ENCODE measurements at regions not wholly inside any gene's neighbourhood (a gene's known extent, or its start where the extent isn't known, plus 50 kb on each side); places are given as distances from the start of the nearest gene placed in this dataset.

DNA sequence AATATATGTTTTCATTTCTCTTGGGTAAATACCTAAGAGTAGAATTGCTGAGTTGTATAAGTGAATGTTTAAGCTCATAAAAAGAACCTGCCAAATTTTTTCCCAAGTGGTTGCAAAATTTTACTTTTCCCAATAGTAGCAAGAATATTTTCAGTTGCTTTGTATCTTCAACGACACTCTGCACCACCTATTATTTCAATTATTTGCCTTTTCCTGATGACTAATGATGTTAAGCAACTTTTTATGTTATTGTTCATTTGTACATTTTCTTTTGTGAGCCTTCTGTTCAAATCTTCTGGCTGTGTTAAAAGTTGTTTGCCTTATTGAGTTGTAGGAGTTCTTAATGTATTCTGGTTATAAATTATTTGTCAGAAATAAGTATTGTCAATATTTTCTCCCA, 299.1 kb upstream of the NRIP1 start:
- no peak for FAIRE-seq

DNA sequence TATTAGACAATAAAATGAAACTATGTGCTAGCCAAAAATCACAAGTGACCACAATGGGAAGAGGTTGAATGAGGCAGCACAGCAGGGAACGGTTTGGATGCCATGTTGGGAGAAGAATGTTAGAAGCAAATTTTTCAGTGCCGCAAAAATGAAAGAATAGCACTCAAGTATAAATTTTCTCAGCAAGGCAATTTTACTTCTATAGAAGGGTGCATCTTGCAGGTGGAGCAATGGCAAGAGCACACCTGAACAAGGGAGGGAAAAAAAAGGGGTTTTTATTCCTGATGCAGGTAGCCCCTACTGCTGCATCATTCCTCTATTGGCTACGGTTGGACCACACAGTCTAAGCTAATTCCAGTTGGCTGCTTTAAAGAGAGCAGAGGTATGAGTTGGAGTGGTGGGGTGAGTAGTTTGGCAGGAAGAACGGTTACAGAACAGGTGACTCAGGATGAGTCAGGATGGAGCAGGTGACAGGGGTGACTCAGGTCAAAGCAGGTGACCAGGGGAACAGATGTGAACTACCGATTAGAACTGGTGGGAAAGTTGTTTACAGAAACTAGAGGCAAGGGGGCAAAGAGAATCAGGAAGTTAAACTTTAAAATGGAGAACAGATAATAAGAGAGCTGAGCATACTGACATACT, 301.1 kb upstream of the NRIP1 start:
- DNase-seq (ENCODE audit: insufficient read length) (no peak), FAIRE-seq (no peak)
- TF ChIP-seq POLR2AphosphoS5 (IDR thresholded peaks at IDR 0.05; ENCODE audit: low read depth, low read length), result no peak
- no peak for TF ChIP-seq POLR2A (IDR thresholded peaks at IDR 0.05; ENCODE audit: low read depth, low read length)
- TF ChIP-seq TAF1 (IDR thresholded peaks at IDR 0.05; ENCODE audit: borderline replicate concordance, low read depth, low read length), result no peak

More for the DNA sequence above, 299.1 kb upstream of the NRIP1 start:
- TF ChIP-seq TAF1 (IDR thresholded peaks at IDR 0.05; ENCODE audit: borderline replicate concordance, low read depth, low read length), result no peak
- no peak for TF ChIP-seq POLR2AphosphoS5 (IDR thresholded peaks at IDR 0.05; ENCODE audit: low read depth, low read length)
- TF ChIP-seq POLR2A (IDR thresholded peaks at IDR 0.05; ENCODE audit: low read depth, low read length), result no peak
- no peak for DNase-seq (ENCODE audit: insufficient read length)

DNA sequence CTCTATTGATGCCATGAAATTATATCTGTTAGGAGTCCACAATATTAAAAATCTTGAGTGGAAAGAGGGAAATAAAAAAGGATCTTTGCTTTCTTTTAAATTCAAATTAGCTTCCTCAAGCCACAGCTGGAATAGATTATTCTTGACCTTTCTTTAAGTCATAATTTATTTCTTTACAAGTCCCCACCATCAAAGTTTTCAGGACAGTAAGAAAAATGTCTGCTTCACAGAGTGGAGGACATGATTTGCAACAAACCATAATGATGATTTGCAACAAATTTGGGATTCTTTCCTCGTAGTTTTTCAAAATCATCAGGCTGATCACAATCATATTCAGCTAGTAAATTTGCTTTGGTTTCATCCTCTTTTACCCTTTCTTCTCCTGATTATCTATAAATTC, 301.8 kb upstream of the NRIP1 start:
- FAIRE-seq (no peak), DNase-seq (ENCODE audit: insufficient read length) (no peak)
- TF ChIP-seq POLR2AphosphoS5 (IDR thresholded peaks at IDR 0.05; ENCODE audit: low read depth, low read length) (no peak), POLR2A (IDR thresholded peaks at IDR 0.05; ENCODE audit: low read depth, low read length) (no peak), TAF1 (IDR thresholded peaks at IDR 0.05; ENCODE audit: borderline replicate concordance, low read depth, low read length) (no peak)

DNA sequence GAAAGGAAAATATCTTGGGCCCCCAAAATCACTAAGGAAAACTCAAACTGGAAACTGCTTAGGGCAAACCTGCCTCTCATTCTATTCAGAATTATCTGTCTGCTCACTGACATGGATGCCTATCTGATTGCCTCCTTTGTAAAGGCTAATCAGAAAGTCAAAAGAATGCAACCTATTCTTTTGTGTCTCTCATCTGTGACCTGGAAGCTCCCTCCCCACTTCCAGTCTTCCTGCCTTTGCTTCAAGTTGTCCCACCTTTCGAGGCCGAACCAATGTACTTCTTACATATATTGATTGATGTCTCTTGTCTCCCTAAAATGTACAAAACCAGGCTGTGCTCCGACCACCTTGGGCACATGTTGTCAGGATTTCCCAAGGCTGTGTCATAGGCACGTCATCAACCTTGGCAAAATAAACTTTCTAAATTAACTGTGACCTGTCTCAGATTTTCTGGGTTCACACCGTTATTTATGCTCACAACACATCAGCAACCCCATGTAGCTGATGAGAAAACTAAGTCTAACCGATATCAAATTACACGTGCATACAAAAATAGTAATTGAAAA, 302.3 kb upstream of the NRIP1 start:
- no peak for DNase-seq (ENCODE audit: insufficient read length)
- no peak for TF ChIP-seq POLR2AphosphoS5 (IDR thresholded peaks at IDR 0.05; ENCODE audit: low read depth, low read length)
- no peak for FAIRE-seq

DNA sequence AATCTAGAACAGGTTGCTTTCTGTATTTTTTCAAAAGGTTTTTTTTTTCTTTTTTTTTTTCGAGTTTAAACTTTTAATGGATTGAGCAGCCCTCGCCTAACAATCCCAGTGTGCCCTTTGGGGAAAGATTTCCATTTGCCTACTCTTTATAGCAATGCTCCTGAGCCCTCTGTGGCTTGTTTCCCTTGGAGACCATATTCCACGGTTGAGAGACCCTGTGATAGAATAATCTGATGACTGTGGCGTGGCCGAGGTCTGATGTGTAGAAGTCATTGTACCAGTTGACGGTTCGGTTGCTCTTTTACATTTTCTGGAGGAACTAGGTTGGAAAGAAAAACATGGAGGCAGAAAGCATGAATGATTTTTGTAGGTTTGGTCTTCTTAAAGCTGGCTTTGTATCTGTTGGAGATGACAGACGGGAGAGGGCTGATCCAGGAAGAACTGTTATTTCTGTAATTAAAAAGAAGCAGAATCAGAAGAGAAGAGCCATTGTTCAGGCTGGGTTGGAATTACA, 305.7 kb upstream of the NRIP1 start:
- TF ChIP-seq POLR2AphosphoS5 (IDR thresholded peaks at IDR 0.05; ENCODE audit: low read depth, low read length) (no peak), POLR2A (IDR thresholded peaks at IDR 0.05; ENCODE audit: low read depth, low read length) (no peak), TAF1 (IDR thresholded peaks at IDR 0.05; ENCODE audit: borderline replicate concordance, low read depth, low read length) (no peak)
- FAIRE-seq (no peak), DNase-seq (ENCODE audit: insufficient read length) (no peak)

DNA sequence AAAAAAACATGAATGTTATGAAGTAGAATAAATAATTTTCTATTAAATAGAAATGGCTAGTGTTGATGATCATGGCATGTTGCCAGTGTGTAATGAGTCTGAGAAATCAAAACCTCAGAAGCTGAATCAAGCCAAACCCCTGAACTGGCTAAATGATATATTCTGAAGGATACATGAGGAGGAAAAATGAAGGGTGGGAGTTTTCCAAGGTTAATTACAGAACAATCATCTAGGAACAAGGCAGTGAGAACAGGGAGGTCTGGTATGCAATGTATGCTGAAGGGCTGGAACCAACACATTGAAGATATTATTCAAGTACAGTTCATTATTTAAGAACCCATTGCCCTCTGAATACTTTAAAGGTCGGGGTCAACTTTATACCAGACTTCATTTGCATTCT, 309.1 kb upstream of the NRIP1 start:
- TF ChIP-seq POLR2A (IDR thresholded peaks at IDR 0.05; ENCODE audit: low read depth, low read length) (no peak), POLR2AphosphoS5 (IDR thresholded peaks at IDR 0.05; ENCODE audit: low read depth, low read length) (no peak)
- DNase-seq (ENCODE audit: insufficient read length) (no peak), FAIRE-seq (no peak)

DNA sequence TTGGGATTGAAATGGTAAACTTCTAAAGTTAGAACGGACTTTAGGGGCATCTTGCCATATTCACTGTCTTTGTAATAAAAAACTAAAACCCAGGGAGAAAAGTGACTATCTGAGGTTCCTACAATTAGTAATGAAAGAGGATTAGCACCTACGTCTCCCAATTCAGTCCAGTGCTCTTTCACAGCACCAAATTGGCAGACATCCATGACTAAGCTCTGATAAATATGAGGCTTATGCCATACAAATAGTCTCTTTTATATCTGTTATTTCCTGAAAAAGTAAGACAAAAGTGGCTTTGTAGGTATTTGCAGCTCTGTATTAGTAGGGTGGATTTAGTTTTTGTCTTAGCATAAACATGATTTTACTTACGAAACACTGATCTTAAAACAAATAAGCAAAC, 315.0 kb upstream of the NRIP1 start:
- TF ChIP-seq POLR2A (IDR thresholded peaks at IDR 0.05; ENCODE audit: low read depth, low read length), result no peak
- TF ChIP-seq TAF1 (IDR thresholded peaks at IDR 0.05; ENCODE audit: borderline replicate concordance, low read depth, low read length), result no peak
- no peak for TF ChIP-seq POLR2AphosphoS5 (IDR thresholded peaks at IDR 0.05; ENCODE audit: low read depth, low read length)
- FAIRE-seq (no peak), DNase-seq (ENCODE audit: insufficient read length) (no peak)

DNA sequence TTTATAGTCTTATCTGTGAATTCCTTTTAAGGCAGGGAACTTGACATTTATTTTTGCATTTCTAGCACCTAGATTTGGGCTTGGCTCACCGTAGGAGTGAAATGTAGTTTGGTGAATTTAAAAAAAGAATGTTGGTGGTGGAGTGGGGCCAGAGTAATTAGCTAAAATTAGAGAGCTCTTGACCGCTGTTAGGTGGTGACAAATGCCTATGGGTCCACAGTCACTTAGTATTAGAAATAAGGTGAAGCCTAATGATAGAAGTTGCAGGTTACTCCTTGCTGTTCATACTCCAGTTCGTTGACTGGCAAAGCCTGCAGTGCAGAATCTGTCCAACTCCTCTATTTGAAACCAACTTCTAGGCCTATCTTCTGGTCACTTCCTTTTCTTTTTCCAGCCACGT, 318.8 kb upstream of the NRIP1 start:
- TF ChIP-seq POLR2A (IDR thresholded peaks at IDR 0.05; ENCODE audit: low read depth, low read length), result no peak
- no peak for TF ChIP-seq TAF1 (IDR thresholded peaks at IDR 0.05; ENCODE audit: borderline replicate concordance, low read depth, low read length)
- TF ChIP-seq POLR2AphosphoS5 (IDR thresholded peaks at IDR 0.05; ENCODE audit: low read depth, low read length), result no peak
- DNase-seq (ENCODE audit: insufficient read length) (no peak), FAIRE-seq (no peak)

DNA sequence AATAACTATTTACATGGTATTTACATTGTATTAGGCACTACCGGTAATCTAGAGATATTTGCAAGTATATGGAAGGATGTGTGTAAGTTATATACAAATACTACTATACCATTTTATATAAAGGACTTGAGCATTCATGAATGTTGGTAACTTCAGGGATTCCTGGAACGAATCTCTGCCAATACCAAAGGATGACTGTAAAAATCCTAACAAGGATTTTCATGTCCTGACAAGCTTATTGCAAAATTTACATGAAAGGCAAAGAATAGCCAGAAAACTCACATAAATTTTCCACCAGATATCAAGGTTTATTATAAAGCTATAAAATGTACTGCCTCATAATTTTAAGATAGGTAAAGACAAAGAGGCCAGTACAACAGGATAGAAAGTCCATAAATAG, 325.2 kb upstream of the NRIP1 start:
- no peak for DNase-seq (ENCODE audit: insufficient read length)
- no peak for FAIRE-seq
- TF ChIP-seq POLR2A (IDR thresholded peaks at IDR 0.05; ENCODE audit: low read depth, low read length) (no peak), POLR2AphosphoS5 (IDR thresholded peaks at IDR 0.05; ENCODE audit: low read depth, low read length) (no peak), TAF1 (IDR thresholded peaks at IDR 0.05; ENCODE audit: borderline replicate concordance, low read depth, low read length) (no peak)

DNA sequence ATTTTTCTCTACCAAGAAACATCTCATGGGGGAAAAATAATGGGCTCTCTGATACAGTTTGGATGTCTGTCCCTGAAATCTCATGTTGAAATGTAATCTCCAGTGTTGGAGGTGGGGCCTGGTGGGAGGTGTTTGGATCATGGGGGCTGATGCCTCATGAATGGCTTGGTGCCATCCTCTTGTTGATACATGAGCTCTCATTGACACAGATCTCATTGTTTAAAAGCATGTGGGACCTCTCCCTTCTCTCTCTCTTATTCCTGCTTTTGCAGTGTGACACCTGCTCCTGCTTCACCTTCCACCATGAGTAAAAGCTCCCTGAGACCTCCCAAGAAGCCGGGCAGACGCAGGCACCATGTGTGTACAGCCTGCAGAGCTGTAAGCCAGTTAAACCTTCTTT, 332.5 kb upstream of the NRIP1 start:
- no peak for DNase-seq (ENCODE audit: insufficient read length)
- no peak for TF ChIP-seq POLR2AphosphoS5 (IDR thresholded peaks at IDR 0.05; ENCODE audit: low read depth, low read length)
- TF ChIP-seq TAF1 (IDR thresholded peaks at IDR 0.05; ENCODE audit: borderline replicate concordance, low read depth, low read length), result no peak
- TF ChIP-seq POLR2A (IDR thresholded peaks at IDR 0.05; ENCODE audit: low read depth, low read length), result no peak
- no peak for FAIRE-seq

DNA sequence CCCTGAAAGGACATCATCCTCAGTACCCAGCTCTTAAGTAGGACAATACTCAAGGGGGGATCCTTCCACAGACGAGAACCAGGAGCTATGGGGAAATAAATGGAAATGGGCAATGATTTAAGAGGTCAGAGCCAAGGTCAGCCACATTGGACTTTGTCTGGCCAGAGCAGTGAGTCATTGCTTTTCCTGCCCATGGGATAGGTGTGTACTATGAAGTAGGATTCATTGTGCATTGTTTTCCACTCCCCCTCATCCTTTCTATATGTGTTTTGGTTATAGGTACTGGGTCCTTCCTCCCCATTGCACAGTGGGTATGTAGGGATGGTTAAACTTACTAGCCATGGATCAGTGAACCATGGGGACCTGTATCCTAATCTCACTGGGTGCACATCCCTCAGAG, 328.9 kb upstream of the USP25 start:
- no peak for FAIRE-seq
- TF ChIP-seq TAF1 (IDR thresholded peaks at IDR 0.05; ENCODE audit: borderline replicate concordance, low read depth, low read length) (no peak), POLR2A (IDR thresholded peaks at IDR 0.05; ENCODE audit: low read depth, low read length) (no peak), POLR2AphosphoS5 (IDR thresholded peaks at IDR 0.05; ENCODE audit: low read depth, low read length) (no peak)
- no peak for DNase-seq (ENCODE audit: insufficient read length)

DNA sequence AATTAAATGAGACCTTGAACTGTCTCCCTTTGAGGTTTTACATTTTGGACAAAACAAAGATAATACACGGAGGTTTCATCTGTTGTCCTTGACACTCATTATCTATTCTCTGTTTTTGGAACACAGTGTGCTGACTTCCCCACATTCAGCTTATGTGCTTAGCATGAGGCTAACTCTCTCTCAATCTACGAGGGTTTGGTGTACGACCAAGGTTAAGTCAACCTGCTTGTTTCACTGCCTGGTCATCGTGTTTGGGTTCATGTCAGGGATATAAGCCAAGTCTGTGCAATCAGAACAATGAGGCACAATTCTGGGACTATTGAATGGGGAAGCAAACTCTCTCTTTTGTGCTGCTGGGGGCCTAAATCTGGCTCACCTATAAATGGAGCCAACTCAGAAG, 328.5 kb upstream of the USP25 start:
- no peak for FAIRE-seq
- no peak for TF ChIP-seq POLR2A (IDR thresholded peaks at IDR 0.05; ENCODE audit: low read depth, low read length)
- no peak for TF ChIP-seq POLR2AphosphoS5 (IDR thresholded peaks at IDR 0.05; ENCODE audit: low read depth, low read length)
- no peak for TF ChIP-seq TAF1 (IDR thresholded peaks at IDR 0.05; ENCODE audit: borderline replicate concordance, low read depth, low read length)
- DNase-seq (ENCODE audit: insufficient read length), result no peak

All from GM12892 (cell line).